Smooth muscle cell (in vitro differentiated cells): ENCODE measurements at regions not wholly inside any gene's neighbourhood (a gene's known extent, or its start where the extent isn't known, plus 50 kb on each side); places are given as distances from the start of the nearest gene placed in this dataset.

ENCODE experiments used
- DNase-seq: peaks from one replicate; lab custom pipeline; 2025; ENCODE audit not compliant: unreplicated experiment; lab: John Stamatoyannopoulos, UW
- H2AFZ ChIP-seq: fragments of 200-600 bp; sonication (generic); 2 replicates; pipeline ENCODE4 v1.6.0; 2016; ENCODE audit warnings: antibody characterized with exemption, low read depth, mild to moderate bottlenecking
- H3F3A ChIP-seq: fragments of 200-600 bp; sonication (generic); 2 replicates; pipeline ENCODE4 v1.6.0; 2017; ENCODE audit warnings: antibody characterized with exemption, low read depth
- H3K27ac ChIP-seq: fragments of 200-600 bp; sonication (generic); 2 replicates; pipeline ENCODE4 v1.5.1; 2016; ENCODE audit warnings: low read depth, mild to moderate bottlenecking
- H3K27me3 ChIP-seq: fragments of 200-600 bp; sonication (generic); 2 replicates; pipeline ENCODE4 v1.6.1; 2016; ENCODE audit warnings: low read depth, mild to moderate bottlenecking
- H3K36me3 ChIP-seq: fragments of 200-600 bp; sonication (generic); 2 replicates; pipeline ENCODE4 v1.5.1; 2016; ENCODE audit warnings: low read depth
- H3K4me1 ChIP-seq: fragments of 200-600 bp; sonication (generic); 2 replicates; pipeline ENCODE4 v1.5.1; 2016; ENCODE audit warnings: low read depth
- H3K4me2 ChIP-seq: fragments of 200-600 bp; sonication (generic); 2 replicates; pipeline ENCODE4 v1.6.0; 2016; ENCODE audit warnings: mild to moderate bottlenecking
- H3K4me3 ChIP-seq: fragments of 200-600 bp; sonication (generic); 2 replicates; pipeline ENCODE4 v1.5.1; 2016; ENCODE audit warnings: mild to moderate bottlenecking
- H3K79me2 ChIP-seq: fragments of 200-600 bp; sonication (generic); 2 replicates; pipeline ENCODE4 v1.6.0; 2016; ENCODE audit warnings: low read depth, mild to moderate bottlenecking
- H3K9ac ChIP-seq: fragments of 200-600 bp; sonication (generic); 2 replicates; pipeline ENCODE4 v1.6.0; 2016; ENCODE audit warnings: low read depth
- H3K9me3 ChIP-seq: fragments of 200-600 bp; sonication (generic); replicated peaks from 2 replicates; pipeline ENCODE4 v1.5.1; 2016; ENCODE audit warnings: low read depth
- H4K20me1 ChIP-seq: fragments of 200-600 bp; sonication (generic); 2 replicates; pipeline ENCODE4 v1.6.0; 2016; ENCODE audit warnings: low read depth
- CTCF ChIP-seq: fragments of 200-600 bp; sonication (generic); IDR thresholded peaks from 2 replicates; pipeline ENCODE4 v1.5.1; 2017; ENCODE audit warnings: borderline replicate concordance, mild to moderate bottlenecking, antibody characterized with exemption; ENCODE audit not compliant: insufficient read depth, poor library complexity, severe bottlenecking
- WGBS: methylation state at CpG from one replicate; pipeline ENCODE4 v1.1.7; 2016; ENCODE audit warnings: low lambda C conversion rate; 5-methylcytosine and 5-hydroxymethylcytosine counted together

DNA sequence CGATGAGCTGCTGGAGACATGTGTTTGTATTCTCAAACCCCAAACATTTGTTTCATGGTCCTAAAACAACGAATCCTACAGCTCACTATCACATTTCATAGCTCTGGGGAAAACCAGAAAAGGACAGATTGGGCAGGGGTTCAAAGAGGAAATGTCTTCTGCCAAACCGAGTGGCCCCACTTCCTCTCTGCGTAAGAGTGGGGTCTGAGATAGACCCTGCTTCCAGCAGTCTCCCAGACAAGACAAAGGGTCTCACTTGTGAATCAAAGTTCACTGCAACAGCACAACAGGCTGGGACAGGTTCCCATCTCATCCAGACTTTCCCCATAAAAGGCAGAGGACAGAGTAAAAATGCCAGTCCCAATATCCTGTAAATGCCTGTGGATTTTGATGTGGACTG is 276.2 kb upstream of the SLC24A2 start:
- 65% methylated on average over 4 of the region's 4 CpGs for WGBS
- H3K9me3 ChIP-seq, result no peaks in the 10 kb centered on the region
- H3K4me1 ChIP-seq, result peaks cover 7% of the 10 kb centered on the region
- no peak overlapping the region for H3K4me3 ChIP-seq
- no peaks in the 10 kb centered on the region for H3K36me3 ChIP-seq
- no peaks in the 10 kb centered on the region for H3K79me2 ChIP-seq
- H3K27me3 ChIP-seq, result no peaks in the 10 kb centered on the region
- no peaks in the 10 kb centered on the region for H3F3A ChIP-seq
- H3K4me2 ChIP-seq, result no peak overlapping the region
- no peak overlapping the region for H3K27ac ChIP-seq
- TF ChIP-seq CTCF, result no peak
- H4K20me1 ChIP-seq, result no peaks in the 10 kb centered on the region
- H2AFZ ChIP-seq, result no peak overlapping the region
- no peak for DNase-seq
- no peak overlapping the region for H3K9ac ChIP-seq

DNA sequence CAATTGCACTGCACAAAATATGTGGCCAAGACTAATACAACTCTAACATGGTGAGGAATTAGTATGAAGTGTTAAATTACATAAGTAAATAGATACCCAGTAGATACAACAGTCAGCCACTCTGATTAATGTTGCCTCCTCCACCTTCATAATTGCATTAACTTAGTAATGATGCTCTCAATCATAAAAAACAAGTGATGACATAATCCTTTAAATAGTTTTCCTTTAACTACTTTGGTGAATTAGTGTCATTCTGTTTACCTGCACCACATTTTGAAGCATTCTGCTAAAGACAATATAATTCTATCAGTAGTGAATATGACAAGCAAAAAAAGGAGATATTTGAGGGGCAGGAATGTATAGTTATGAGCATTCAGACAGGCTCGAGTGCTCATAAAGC is 265.9 kb upstream of the SLC24A2 start:
- H3K9me3 ChIP-seq, result no peaks in the 10 kb centered on the region
- peaks cover 3% of the 10 kb centered on the region for H3F3A ChIP-seq
- no peak for TF ChIP-seq CTCF
- H4K20me1 ChIP-seq, result no peaks in the 10 kb centered on the region
- H3K4me3 ChIP-seq, result no peak overlapping the region
- no peaks in the 10 kb centered on the region for H3K36me3 ChIP-seq
- H2AFZ ChIP-seq, result no peak overlapping the region
- no peak overlapping the region for H3K27ac ChIP-seq
- DNase-seq, result no peak
- H3K9ac ChIP-seq, result no peak overlapping the region
- H3K79me2 ChIP-seq, result no peaks in the 10 kb centered on the region
- peaks cover 20% of the 10 kb centered on the region for H3K4me1 ChIP-seq
- no peak overlapping the region for H3K4me2 ChIP-seq
- H3K27me3 ChIP-seq, result no peaks in the 10 kb centered on the region
- 26% methylated on average over 1 of the region's 1 CpG for WGBS

DNA sequence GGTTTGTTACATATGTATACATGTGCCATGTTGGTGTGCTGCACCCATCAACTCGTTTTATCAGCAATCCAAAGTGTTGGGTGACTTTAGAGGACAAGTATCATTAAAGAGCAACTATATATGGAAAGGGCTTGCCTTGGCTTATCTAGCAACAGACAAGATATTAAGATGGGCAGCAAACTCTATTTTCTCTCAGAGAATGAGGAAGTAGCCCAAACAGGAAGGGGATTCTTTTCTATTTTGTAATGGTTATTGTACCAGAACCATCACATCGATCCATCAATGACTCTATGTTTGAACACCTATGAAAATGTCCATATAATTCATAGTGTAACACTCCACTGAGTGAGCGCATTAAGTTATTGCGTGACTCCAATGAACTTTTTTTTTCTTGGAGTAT is 260.1 kb upstream of the SLC24A2 start:
- no peak for TF ChIP-seq CTCF
- no peak overlapping the region for H3K4me2 ChIP-seq
- WGBS, result 86% methylated on average over 4 of the region's 4 CpGs

DNA sequence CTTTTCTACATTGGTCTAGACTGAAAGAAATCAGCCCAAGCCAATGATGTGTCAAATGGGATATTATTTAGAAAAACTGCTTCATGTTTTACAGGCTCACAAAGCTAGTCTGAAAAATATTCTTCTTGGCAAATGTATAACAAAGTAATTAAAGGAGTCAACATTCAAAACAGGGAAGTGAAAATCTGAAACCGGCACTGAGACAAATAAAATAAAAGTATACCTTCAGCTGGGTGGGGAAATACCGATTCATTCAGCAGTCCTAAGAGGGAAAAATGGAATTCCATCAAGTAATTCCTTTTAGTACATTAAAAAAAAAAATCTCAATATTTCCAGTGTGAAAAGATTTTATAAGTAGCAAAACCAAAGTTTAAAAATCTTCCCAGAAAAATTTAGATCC is 259.6 kb upstream of the SLC24A2 start:
- Histone ChIP-seq H3K27me3 (no peaks in the 10 kb centered on the region), H3K36me3 (no peaks in the 10 kb centered on the region), H3F3A (no peaks in the 10 kb centered on the region), H3K27ac (no peak overlapping the region), H3K9ac (no peak overlapping the region), H3K9me3 (no peaks in the 10 kb centered on the region), H3K4me1 (peaks cover 7% of the 10 kb centered on the region), H3K4me3 (no peak overlapping the region), H4K20me1 (no peaks in the 10 kb centered on the region), H3K4me2 (no peak overlapping the region), H2AFZ (no peak overlapping the region), H3K79me2 (no peaks in the 10 kb centered on the region)
- 90% methylated on average over 2 of the region's 2 CpGs for WGBS
- no peak for DNase-seq
- no peak for TF ChIP-seq CTCF

More for the DNA sequence above, 260.1 kb upstream of the SLC24A2 start:
- Histone ChIP-seq H3K27me3 (no peaks in the 10 kb centered on the region), H3K9ac (no peak overlapping the region), H3K4me1 (peaks cover 7% of the 10 kb centered on the region), H4K20me1 (no peaks in the 10 kb centered on the region), H2AFZ (no peak overlapping the region), H3K27ac (no peak overlapping the region), H3K4me3 (no peak overlapping the region), H3K79me2 (no peaks in the 10 kb centered on the region), H3K9me3 (no peaks in the 10 kb centered on the region), H3K36me3 (no peaks in the 10 kb centered on the region), H3F3A (no peaks in the 10 kb centered on the region)
- DNase-seq, result no peak
